Activated CD4-positive, alpha-beta T cell treated with anti-CD3 and anti-CD28 coated beads, Interleukin-2, amount 50 U/mL, for 4 hours (primary cell): ENCODE measurements at regions not wholly inside any gene's neighbourhood (a gene's known extent, or its start where the extent isn't known, plus 50 kb on each side); places are given as distances from the start of the nearest gene placed in this dataset.

Source experiments
- DNase-seq, 2 experiments: peaks; one replicate each; pipeline ENCODE4 v3.0.0-alpha.2; 2020

- no peak for DNase-seq
Observed at GRCh38 chr18:76179257-76179656, 315.8 kb downstream of the ZNF516 start.

GRCh38 chr18:76177160-76177559, 317.9 kb downstream of the ZNF516 start:
- no peak for DNase-seq

- DNase-seq = no peak
Observed at GRCh38 chr18:76174451-76174850, 320.6 kb downstream of the ZNF516 start.

- DNase-seq = no peak
Observed at GRCh38 chr18:76169733-76170132, 325.3 kb downstream of the ZNF516 start.

- no peak for DNase-seq
Observed at GRCh38 chr18:76167845-76168621, 327.0 kb downstream of the ZNF516 start.

GRCh38 chr18:76167410-76167809, 327.6 kb downstream of the ZNF516 start:
- DNase-seq = no peak

GRCh38 chr18:76162886-76163285, 332.2 kb downstream of the ZNF516 start:
- no peak for DNase-seq

- DNase-seq = no peak
Observed at GRCh38 chr18:76161983-76162382, 333.1 kb downstream of the ZNF516 start.

- DNase-seq = no peak
Observed at GRCh38 chr18:76153691-76154090, 341.4 kb downstream of the ZNF516 start.

GRCh38 chr18:76149734-76150133, 345.3 kb downstream of the ZNF516 start:
- DNase-seq = no peak

GRCh38 chr18:76149284-76149683, 345.8 kb downstream of the ZNF516 start:
- no peak for DNase-seq

GRCh38 chr18:76145521-76146376, 349.3 kb downstream of the ZNF516 start:
- DNase-seq = no peak

- DNase-seq = no peak
Observed at GRCh38 chr18:76144844-76145243, 350.2 kb downstream of the ZNF516 start.

GRCh38 chr18:76142611-76143010, 352.4 kb downstream of the ZNF516 start:
- DNase-seq = no peak

- no peak for DNase-seq
Observed at GRCh38 chr18:76139844-76140243, 355.2 kb downstream of the ZNF516 start.

- no peak for DNase-seq
Observed at GRCh38 chr18:76137216-76137615, 357.8 kb downstream of the ZNF516 start.

- no peak for DNase-seq
Observed at GRCh38 chr18:76136701-76137100, 358.3 kb downstream of the ZNF516 start.

GRCh38 chr18:76134628-76135027, 360.4 kb downstream of the ZNF516 start:
- no peak for DNase-seq

GRCh38 chr18:76133873-76134272, 361.2 kb downstream of the ZNF516 start:
- no peak for DNase-seq

GRCh38 chr18:76131738-76132137, 363.3 kb downstream of the ZNF516 start:
- no peak for DNase-seq

GRCh38 chr18:76130845-76131244, 364.2 kb downstream of the ZNF516 start:
- DNase-seq = no peak

- no peak for DNase-seq
Observed at GRCh38 chr18:76126327-76126726, 368.7 kb downstream of the ZNF516 start.

GRCh38 chr18:76121011-76121410, 374.0 kb downstream of the ZNF516 start:
- DNase-seq = no peak

GRCh38 chr18:76115580-76115979, 379.5 kb downstream of the ZNF516 start:
- no peak for DNase-seq
